ENCODE measurements at regions not wholly inside any gene's neighbourhood (a gene's known extent, or its start where the extent isn't known, plus 50 kb on each side); places are given as distances from the start of the nearest gene placed in this dataset.

DNA sequence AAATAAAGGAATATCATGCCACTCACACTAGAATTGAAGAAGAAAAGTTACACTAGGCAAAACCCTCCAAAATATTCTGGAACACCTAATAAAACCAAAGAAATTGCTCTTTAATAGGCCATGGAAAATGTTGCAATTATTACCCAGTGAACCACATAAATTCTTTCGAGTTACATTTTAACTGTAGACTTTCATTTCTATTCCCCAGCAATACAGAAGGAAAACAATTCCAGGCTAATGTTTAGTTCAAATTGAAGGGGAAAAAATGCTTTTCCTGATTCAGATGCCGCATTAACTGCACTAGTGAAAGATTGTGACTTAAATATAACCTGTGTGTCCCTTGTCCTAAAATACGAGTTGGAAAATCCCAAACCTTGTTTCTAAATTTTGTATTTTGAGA, 439.3 kb upstream of the ADAMTS16 start:
- intact Hi-C loops (cut with DNase I), result no loop called here
- Histone ChIP-seq H3K4me1 (no peaks in the 10 kb centered on the region), H3K27ac (no peak overlapping the region), H3K9me3 (no peaks in the 10 kb centered on the region), H3K4me3 (no peak overlapping the region), H3K36me3 (no peaks in the 10 kb centered on the region), H3K27me3 (no peaks in the 10 kb centered on the region)
- no peak for DNase-seq (ENCODE audit: extremely low spot score in 2 of 2)
- TF ChIP-seq, protein P1, sequence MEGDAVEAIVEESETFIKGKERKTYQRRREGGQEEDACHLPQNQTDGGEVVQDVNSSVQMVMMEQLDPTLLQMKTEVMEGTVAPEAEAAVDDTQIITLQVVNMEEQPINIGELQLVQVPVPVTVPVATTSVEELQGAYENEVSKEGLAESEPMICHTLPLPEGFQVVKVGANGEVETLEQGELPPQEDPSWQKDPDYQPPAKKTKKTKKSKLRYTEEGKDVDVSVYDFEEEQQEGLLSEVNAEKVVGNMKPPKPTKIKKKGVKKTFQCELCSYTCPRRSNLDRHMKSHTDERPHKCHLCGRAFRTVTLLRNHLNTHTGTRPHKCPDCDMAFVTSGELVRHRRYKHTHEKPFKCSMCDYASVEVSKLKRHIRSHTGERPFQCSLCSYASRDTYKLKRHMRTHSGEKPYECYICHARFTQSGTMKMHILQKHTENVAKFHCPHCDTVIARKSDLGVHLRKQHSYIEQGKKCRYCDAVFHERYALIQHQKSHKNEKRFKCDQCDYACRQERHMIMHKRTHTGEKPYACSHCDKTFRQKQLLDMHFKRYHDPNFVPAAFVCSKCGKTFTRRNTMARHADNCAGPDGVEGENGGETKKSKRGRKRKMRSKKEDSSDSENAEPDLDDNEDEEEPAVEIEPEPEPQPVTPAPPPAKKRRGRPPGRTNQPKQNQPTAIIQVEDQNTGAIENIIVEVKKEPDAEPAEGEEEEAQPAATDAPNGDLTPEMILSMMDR (IDR thresholded peaks at IDR 0.05), result no peak
- TF ChIP-seq POLR2AphosphoS5 (IDR thresholded peaks at IDR 0.05; ENCODE audit: insufficient read depth in 1 of 2, low read depth in 1 of 2) (no peak), POLR2A (IDR thresholded peaks at IDR 0.05) (no peak)

DNA sequence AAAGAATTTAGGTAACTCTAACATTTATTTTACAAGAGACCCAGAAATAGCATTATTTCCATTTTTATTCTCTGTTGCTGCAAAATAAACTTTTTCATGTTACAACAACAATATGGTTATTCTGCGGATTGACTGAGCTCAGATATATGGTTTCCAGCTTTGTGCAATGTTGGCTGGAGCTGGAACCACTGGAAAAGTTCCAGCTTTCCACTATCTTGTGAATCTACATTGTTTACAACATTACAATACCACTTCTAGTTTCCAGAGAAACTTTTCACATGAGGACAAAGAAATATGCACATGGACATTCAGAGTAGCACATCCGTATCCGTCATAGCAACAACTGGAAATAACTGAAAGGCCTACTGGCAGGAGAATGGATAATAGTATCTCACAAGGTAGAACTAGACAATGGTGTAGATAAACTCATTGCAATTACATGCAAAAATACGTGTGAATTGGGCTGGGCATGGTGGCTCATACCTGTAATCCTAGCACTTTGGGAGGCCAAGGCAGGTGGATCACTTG, 436.1 kb upstream of the ADAMTS16 start:
- DNase-seq (ENCODE audit: extremely low spot score in 2 of 2), result no peak
- TF ChIP-seq POLR2AphosphoS5 (IDR thresholded peaks at IDR 0.05; ENCODE audit: insufficient read depth in 1 of 2, low read depth in 1 of 2) (no peak), POLR2A (IDR thresholded peaks at IDR 0.05) (no peak)
- TF ChIP-seq, protein P1 (IDR thresholded peaks at IDR 0.05), result no peak
- H3K4me1 ChIP-seq, result no peaks in the 10 kb centered on the region
- no peaks in the 10 kb centered on the region for H3K36me3 ChIP-seq
- H3K4me3 ChIP-seq, result no peak overlapping the region
- intact Hi-C loops (cut with DNase I), result no loop called here
- H3K9me3 ChIP-seq, result no peaks in the 10 kb centered on the region
- no peaks in the 10 kb centered on the region for H3K27me3 ChIP-seq
- no peak overlapping the region for H3K27ac ChIP-seq

GRCh38 chr5:4704951-4705350, 435.2 kb upstream of the ADAMTS16 start:
- intact Hi-C loops (cut with DNase I), result no loop called here
- Histone ChIP-seq H3K4me1 (no peaks in the 10 kb centered on the region), H3K27me3 (no peaks in the 10 kb centered on the region), H3K27ac (no peak overlapping the region), H3K36me3 (no peaks in the 10 kb centered on the region), H3K9me3 (no peaks in the 10 kb centered on the region), H3K4me3 (no peak overlapping the region)
- TF ChIP-seq POLR2A (IDR thresholded peaks at IDR 0.05), result no peak
- TF ChIP-seq, protein P1 (IDR thresholded peaks at IDR 0.05), result no peak
- TF ChIP-seq POLR2AphosphoS5 (IDR thresholded peaks at IDR 0.05; ENCODE audit: insufficient read depth in 1 of 2, low read depth in 1 of 2), result no peak
- no peak for DNase-seq (ENCODE audit: extremely low spot score in 2 of 2)

DNA sequence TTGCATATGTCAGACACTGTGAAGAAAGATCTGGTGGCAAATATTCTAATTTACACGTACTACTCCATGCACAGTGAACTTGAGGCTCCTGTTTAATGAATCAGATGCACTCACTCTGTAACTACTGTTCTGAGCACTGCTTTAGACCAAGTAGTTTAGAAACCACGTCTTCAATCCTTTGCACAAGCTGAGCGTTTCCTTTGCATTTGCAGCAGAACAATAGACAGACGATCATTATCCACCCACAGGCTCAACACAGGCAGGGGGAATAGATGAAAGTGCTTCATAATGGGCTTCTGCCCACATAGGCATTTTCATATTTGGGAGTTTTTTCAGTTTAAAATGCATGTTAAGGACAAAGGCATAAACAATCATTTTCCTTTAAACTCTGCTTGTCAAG, 423.3 kb upstream of the ADAMTS16 start:
- H3K4me3 ChIP-seq, result no peak overlapping the region
- intact Hi-C loops (cut with DNase I), result no loop called here
- no peak overlapping the region for H3K27ac ChIP-seq
- no peaks in the 10 kb centered on the region for H3K27me3 ChIP-seq
- no peaks in the 10 kb centered on the region for H3K9me3 ChIP-seq
- no peaks in the 10 kb centered on the region for H3K36me3 ChIP-seq
- TF ChIP-seq, protein P1 (IDR thresholded peaks at IDR 0.05), result no peak
- TF ChIP-seq POLR2A (IDR thresholded peaks at IDR 0.05) (no peak), POLR2AphosphoS5 (IDR thresholded peaks at IDR 0.05; ENCODE audit: insufficient read depth in 1 of 2, low read depth in 1 of 2) (no peak)
- H3K4me1 ChIP-seq, result no peaks in the 10 kb centered on the region
- no peak for DNase-seq (ENCODE audit: extremely low spot score in 2 of 2)

- TF ChIP-seq POLR2AphosphoS5 (IDR thresholded peaks at IDR 0.05; ENCODE audit: insufficient read depth in 1 of 2, low read depth in 1 of 2) (no peak), POLR2A (IDR thresholded peaks at IDR 0.05) (no peak)
- TF ChIP-seq, protein P1 (IDR thresholded peaks at IDR 0.05), result no peak
- Histone ChIP-seq H3K27ac (no peak overlapping the region), H3K27me3 (no peaks in the 10 kb centered on the region), H3K9me3 (no peaks in the 10 kb centered on the region), H3K4me3 (no peak overlapping the region), H3K36me3 (no peaks in the 10 kb centered on the region), H3K4me1 (no peaks in the 10 kb centered on the region)
- DNase-seq (ENCODE audit: extremely low spot score in 2 of 2), result no peak
- intact Hi-C loops (cut with DNase I), result no loop called here
Measured at GRCh38 chr5:4717446-4717845, 422.7 kb upstream of the ADAMTS16 start.
